GM23248 (cell line): ENCODE measurements at regions not wholly inside any gene's neighbourhood (a gene's known extent, or its start where the extent isn't known, plus 50 kb on each side); places are given as distances from the start of the nearest gene placed in this dataset.
"Not testable (repeated sequence)": the region's sequence is repeated elsewhere in the genome, so short reads cannot be mapped to it uniquely, and the experiment has no call there.

Experiments used
- DNase-seq: peaks from one replicate; pipeline ENCODE4 v3.0.0-alpha.2; 2015
- H2AFZ ChIP-seq: fragments of 200-600 bp; sonication (generic); 2 replicates; pipeline ENCODE4 v1.6.1; 2016; ENCODE audit warnings: antibody characterized with exemption
- H3F3A ChIP-seq: fragments of 200-600 bp; sonication (generic); 2 replicates; pipeline ENCODE4 v1.6.1; 2016; ENCODE audit warnings: mild to moderate bottlenecking, antibody characterized with exemption, mixed run types; ENCODE audit not compliant: insufficient read depth
- H3K27ac ChIP-seq: fragments of 200-600 bp; sonication (generic); 2 replicates; pipeline ENCODE4 v1.5.1; 2016; ENCODE audit warnings: mild to moderate bottlenecking
- H3K27me3 ChIP-seq: fragments of 200-600 bp; sonication (generic); replicated peaks from 2 replicates; pipeline ENCODE4 v1.6.1; 2016; ENCODE audit warnings: mild to moderate bottlenecking; ENCODE audit not compliant: insufficient read depth
- H3K36me3 ChIP-seq: fragments of 200-600 bp; sonication (generic); 2 replicates; pipeline ENCODE4 v1.6.1; 2016; ENCODE audit warnings: low read depth, mild to moderate bottlenecking
- H3K4me1 ChIP-seq: fragments of 200-600 bp; sonication (generic); 2 replicates; pipeline ENCODE4 v1.6.1; 2016; ENCODE audit warnings: mild to moderate bottlenecking; ENCODE audit not compliant: insufficient read depth
- H3K4me2 ChIP-seq: fragments of 200-600 bp; sonication (generic); one replicate; pipeline ENCODE4 v1.6.1; 2016; ENCODE audit warnings: mild to moderate bottlenecking; ENCODE audit not compliant: unreplicated experiment
- H3K4me3 ChIP-seq: fragments of 200-600 bp; sonication (generic); 2 replicates; pipeline ENCODE4 v1.5.1; 2016; ENCODE audit warnings: mild to moderate bottlenecking
- H3K79me2 ChIP-seq: fragments of 200-600 bp; sonication (generic); 2 replicates; pipeline ENCODE4 v1.6.1; 2016; ENCODE audit warnings: mild to moderate bottlenecking; ENCODE audit not compliant: insufficient read depth
- H3K9ac ChIP-seq: fragments of 200-600 bp; sonication (generic); 2 replicates; pipeline ENCODE4 v1.6.1; 2016; ENCODE audit warnings: mild to moderate bottlenecking
- H3K9me2 ChIP-seq: fragments of 200-600 bp; sonication (generic); 2 replicates; pipeline ENCODE4 v1.6.1; 2016; ENCODE audit warnings: mixed run types, mild to moderate bottlenecking, moderate library complexity; ENCODE audit not compliant: insufficient read depth
- H3K9me3 ChIP-seq: fragments of 200-600 bp; sonication (generic); one replicate; pipeline ENCODE4 v1.6.1; 2017; ENCODE audit warnings: low read depth
- H4K20me1 ChIP-seq: fragments of 200-600 bp; sonication (generic); 2 replicates; pipeline ENCODE4 v1.6.0; 2016; ENCODE audit not compliant: insufficient read depth
- WGBS, 2 experiments: methylation state at CpG; one replicate each; pipeline ENCODE4 v1.1.6; 2015 to 2017; ENCODE audit warnings: low lambda C conversion rate in 2 of 2, low coverage in 1 of 2; ENCODE audit errors: missing lambda C conversion rate in 2 of 2; 5-methylcytosine and 5-hydroxymethylcytosine counted together
- in situ Hi-C: fragments of 300-500 bp; cut with MboI; formaldehyde crosslinking; loops from 2 replicates; pipeline ENCODE4 v1.15.0; 2020

DNA sequence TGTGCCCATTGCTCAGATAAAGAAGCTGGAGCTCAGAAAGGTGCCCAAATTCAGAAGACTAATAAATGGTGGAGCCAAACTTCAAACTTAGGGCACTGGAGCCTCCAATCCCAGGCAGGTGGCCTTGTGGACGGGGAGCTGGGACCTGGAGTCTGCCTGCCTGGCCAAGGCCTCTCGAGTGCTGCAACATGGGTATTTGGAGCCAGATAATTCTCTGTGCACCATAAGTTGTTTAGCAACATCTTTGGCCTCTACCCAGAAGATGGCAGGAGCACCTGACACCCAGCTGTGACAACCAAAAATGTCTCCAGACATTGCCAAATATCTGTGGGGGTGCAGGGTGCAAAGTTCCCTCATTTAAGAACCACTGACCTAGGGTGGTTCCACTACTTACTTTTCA lies 915.0 kb downstream of the RPIA start:
- H2AFZ ChIP-seq, DNase-seq, H3K4me1 ChIP-seq, H4K20me1 ChIP-seq, H3K27me3 ChIP-seq, H3K9me3 ChIP-seq, H3F3A ChIP-seq, H3K4me2 ChIP-seq, H3K27ac ChIP-seq, H3K79me2 ChIP-seq, H3K9me2 ChIP-seq, H3K4me3 ChIP-seq, H3K36me3 ChIP-seq, H3K9ac ChIP-seq, in situ Hi-C loops: not testable (repeated sequence)
- 27 to 45% methylated on average over 2 of the region's 2 CpGs for WGBS, 2 experiments

DNA sequence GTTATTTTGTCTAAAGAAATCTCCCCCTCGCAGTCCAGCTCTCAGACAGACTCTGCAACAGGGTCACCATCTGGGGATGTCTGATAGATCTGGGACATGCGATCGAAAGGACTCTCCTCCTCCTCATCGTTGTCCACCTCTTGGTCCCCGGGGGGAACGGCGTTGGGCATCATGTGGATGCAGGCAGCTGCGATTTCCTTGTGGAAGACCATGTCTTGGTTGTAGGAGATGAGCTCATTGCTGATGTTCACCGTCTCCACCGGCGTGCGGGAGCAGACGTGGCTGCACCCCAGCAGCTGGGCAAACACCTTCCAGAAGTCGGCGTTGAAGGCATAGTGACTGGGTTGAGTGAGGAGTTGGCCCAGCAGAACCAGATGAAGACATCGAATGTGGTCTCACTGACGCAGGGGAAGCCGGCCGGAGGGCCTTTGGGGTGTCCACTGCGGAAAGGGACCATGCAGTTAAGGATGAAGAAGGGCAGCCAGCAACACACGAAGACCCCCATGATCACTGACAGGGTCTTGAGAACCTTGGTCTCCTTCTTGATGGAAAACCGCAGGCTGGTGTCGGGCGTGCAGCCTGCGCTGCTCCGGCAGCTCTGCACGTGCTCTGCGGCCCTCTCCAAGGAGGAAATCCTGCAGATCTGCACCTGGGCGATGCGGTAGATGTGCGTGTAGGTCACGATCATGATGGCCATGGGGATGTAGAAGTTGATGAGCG lies 918.9 kb downstream of the RPIA start:
- H3K27me3 ChIP-seq, H2AFZ ChIP-seq, in situ Hi-C loops, H4K20me1 ChIP-seq, H3K9me3 ChIP-seq, H3K4me3 ChIP-seq, H3K9ac ChIP-seq, H3F3A ChIP-seq, H3K27ac ChIP-seq, H3K79me2 ChIP-seq, H3K9me2 ChIP-seq, DNase-seq, H3K36me3 ChIP-seq, H3K4me2 ChIP-seq, H3K4me1 ChIP-seq: not testable (repeated sequence)
- 74% methylated on average over 33 of the region's 33 CpGs for WGBS, 2 experiments

DNA sequence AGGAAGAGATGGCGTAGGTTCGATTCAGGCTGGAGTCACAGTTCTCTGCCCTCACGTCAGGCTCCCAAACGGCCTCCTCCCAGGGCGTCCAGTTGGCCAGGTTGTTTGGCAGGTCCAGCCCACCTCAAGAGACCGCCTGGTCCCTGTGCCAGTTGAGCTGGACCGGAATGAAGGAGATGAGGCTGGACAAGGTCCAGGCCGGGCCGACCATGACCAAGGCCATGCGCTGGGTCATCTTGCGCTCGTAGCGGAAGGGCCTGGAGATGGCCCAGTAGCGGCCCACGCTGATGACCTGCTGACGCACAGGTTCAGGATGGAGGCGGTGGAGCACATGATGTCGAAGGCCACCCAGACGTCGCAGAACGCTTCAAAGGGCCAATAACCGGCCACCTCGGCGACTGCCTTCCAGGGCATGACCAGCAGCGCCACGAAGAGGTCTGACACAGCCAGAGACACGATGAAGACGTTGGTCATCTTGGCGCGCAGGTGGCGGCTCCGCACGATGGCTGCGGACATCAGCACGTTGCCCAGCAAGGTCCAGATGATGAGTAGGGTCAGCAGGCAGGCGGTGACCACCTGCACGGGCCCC lies 919.5 kb downstream of the RPIA start:
- H3K79me2 ChIP-seq, H3K4me2 ChIP-seq, H3K27me3 ChIP-seq, H3K9me2 ChIP-seq, H3K4me1 ChIP-seq, H2AFZ ChIP-seq, H3F3A ChIP-seq, H3K27ac ChIP-seq, H3K36me3 ChIP-seq, in situ Hi-C loops, H3K9me3 ChIP-seq, H3K4me3 ChIP-seq, H3K9ac ChIP-seq, DNase-seq, H4K20me1 ChIP-seq: not testable (repeated sequence)
- 60 to 63% methylated on average over 37 of the region's 37 CpGs for WGBS, 2 experiments

DNA sequence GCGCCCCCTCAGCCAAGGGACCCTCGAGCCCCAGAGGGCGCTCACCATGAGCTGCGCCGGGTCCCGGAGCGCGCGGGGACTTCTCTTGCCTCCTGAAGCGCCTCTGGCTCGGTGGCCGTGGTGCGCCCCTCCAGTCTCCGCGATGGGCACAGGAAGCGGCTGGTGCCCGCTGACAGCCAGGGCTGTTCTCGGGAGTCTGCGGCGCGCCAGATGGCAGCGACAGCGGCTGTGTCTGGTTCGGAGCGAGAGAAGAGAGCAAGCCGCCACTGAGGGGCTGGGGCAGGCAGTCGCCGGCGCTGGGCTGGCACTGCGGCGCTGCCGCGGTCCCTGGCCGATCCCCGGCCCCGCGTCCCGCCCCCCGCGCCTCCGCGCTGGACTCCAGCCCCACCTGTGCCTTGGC lies 920.2 kb downstream of the RPIA start:
- H3K36me3 ChIP-seq, H3K27ac ChIP-seq, H3K9ac ChIP-seq, H3K4me1 ChIP-seq, H3K9me2 ChIP-seq, in situ Hi-C loops, H3K79me2 ChIP-seq, H3K27me3 ChIP-seq, H3K4me2 ChIP-seq, H3K9me3 ChIP-seq, H2AFZ ChIP-seq, H4K20me1 ChIP-seq, H3F3A ChIP-seq, H3K4me3 ChIP-seq, DNase-seq: not testable (repeated sequence)
- WGBS, 2 experiments, result 2 to 8% methylated on average over 22 to 39 of the region's 42 CpGs

DNA sequence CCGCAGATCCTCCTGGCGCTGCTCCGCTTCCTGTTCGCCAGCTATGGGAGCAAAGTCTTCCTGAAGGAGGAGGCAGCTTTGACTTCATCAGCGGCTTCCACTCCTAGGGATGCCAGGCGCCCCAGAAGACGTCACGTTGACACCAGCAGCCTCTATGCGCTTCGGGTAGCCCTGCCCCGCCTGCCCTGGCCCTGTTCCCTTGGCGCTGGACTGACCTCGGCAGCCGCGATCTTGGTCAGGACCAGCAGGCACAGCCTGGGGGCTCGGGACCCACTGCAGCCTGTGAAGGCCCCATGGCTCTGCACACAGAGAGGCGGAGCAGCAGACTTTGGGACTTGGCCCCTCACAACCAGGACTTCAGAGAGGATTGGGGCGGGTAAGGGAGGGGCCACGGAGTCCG lies 957.8 kb downstream of the RPIA start:
- H2AFZ ChIP-seq, H3K9ac ChIP-seq, H3K4me3 ChIP-seq, H3K4me2 ChIP-seq, in situ Hi-C loops, H3K27me3 ChIP-seq, H3K9me3 ChIP-seq, H3K79me2 ChIP-seq, H3K36me3 ChIP-seq, H3F3A ChIP-seq, H4K20me1 ChIP-seq, H3K4me1 ChIP-seq, H3K9me2 ChIP-seq, H3K27ac ChIP-seq: not testable (repeated sequence)
- DNase-seq, result peak; percentile 1
- WGBS, 2 experiments, result 4 to 28% methylated on average over 11 to 12 of the region's 20 CpGs

DNA sequence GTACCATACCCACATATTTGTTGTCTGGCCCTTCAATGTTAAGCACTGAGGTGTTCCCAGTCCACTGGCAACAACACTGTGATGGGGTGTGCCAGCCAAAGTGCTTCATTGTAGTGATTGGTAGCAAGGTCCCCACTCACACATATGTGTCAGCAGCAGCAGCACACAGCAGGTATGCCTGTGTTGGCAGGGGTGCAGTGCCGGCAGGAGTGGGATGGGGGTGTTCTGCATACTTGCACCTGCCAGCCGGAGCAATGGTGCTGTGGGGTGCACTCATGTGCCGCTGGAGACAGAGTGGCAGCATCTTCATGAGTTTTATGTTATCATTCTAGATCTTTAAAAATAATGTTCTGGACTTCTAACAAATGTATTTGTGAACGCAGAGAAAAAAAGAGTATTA lies 987.8 kb downstream of the RPIA start:
- H3F3A ChIP-seq, H3K4me2 ChIP-seq, H3K9me3 ChIP-seq, H3K4me3 ChIP-seq, H3K4me1 ChIP-seq, H3K9ac ChIP-seq, in situ Hi-C loops, H3K9me2 ChIP-seq, H3K36me3 ChIP-seq, H3K27ac ChIP-seq, H4K20me1 ChIP-seq, H3K79me2 ChIP-seq, H2AFZ ChIP-seq, DNase-seq, H3K27me3 ChIP-seq: not testable (repeated sequence)
- WGBS, 2 experiments, result 43 to 51% methylated on average over 4 of the region's 4 CpGs
